H9 (cell line): ENCODE measurements at regions not wholly inside any gene's neighbourhood (a gene's known extent, or its start where the extent isn't known, plus 50 kb on each side); places are given as distances from the start of the nearest gene placed in this dataset.

Source experiments
- DNase-seq: peaks from one replicate; pipeline ENCODE4 v3.0.0-alpha.2; 2017
- H2AFZ ChIP-seq: one replicate; pipeline ENCODE4 v1.6.1; 2013; ENCODE audit warnings: mild to moderate bottlenecking, low read length, control low read depth, moderate library complexity
- H2AK5ac ChIP-seq: 2 replicates; pipeline ENCODE4 v1.6.1; 2013; ENCODE audit warnings: low read length, control low read depth, mixed read lengths; ENCODE audit not compliant: insufficient read length
- H2BK120ac ChIP-seq: one replicate; pipeline ENCODE4 v1.6.1; 2013; ENCODE audit warnings: low read depth, mild to moderate bottlenecking, low read length, control low read depth, inconsistent platforms; ENCODE audit not compliant: poor library complexity, severe bottlenecking
- H2BK12ac ChIP-seq: 2 replicates; pipeline ENCODE4 v1.6.1; 2013; ENCODE audit warnings: low read length, control low read depth, mixed read lengths, low read depth; ENCODE audit not compliant: insufficient read length
- H2BK15ac ChIP-seq: 2 replicates; pipeline ENCODE4 v1.6.1; 2013; ENCODE audit warnings: low read depth, low read length, control low read depth
- H2BK20ac ChIP-seq: one replicate; pipeline ENCODE4 v1.6.1; 2013; ENCODE audit warnings: low read depth, mild to moderate bottlenecking, low read length, control low read depth, inconsistent platforms; ENCODE audit not compliant: poor library complexity, severe bottlenecking
- H2BK5ac ChIP-seq: 2 replicates; pipeline ENCODE4 v1.6.1; 2013; ENCODE audit warnings: low read length, control low read depth, mixed read lengths; ENCODE audit not compliant: insufficient read length
- H3K14ac ChIP-seq: 2 replicates; pipeline ENCODE4 v1.6.1; 2013; ENCODE audit warnings: low read length, control low read depth; ENCODE audit not compliant: insufficient read depth
- H3K18ac ChIP-seq: 2 replicates; pipeline ENCODE4 v1.6.1; 2013; ENCODE audit warnings: low read depth, mild to moderate bottlenecking, mixed read lengths, low read length, control low read depth; ENCODE audit not compliant: insufficient read length
- H3K23ac ChIP-seq: 2 replicates; pipeline ENCODE4 v1.6.1; 2013; ENCODE audit warnings: low read length, control low read depth, mixed read lengths, low read depth; ENCODE audit not compliant: insufficient read length
- H3K23me2 ChIP-seq: 2 replicates; pipeline ENCODE4 v1.6.1; 2013; ENCODE audit warnings: low read depth, mild to moderate bottlenecking, mixed read lengths, low read length, control low read depth; ENCODE audit not compliant: insufficient read length, poor library complexity, severe bottlenecking
- H3K27ac ChIP-seq: 2 replicates; pipeline ENCODE4 v1.5.1; 2013; ENCODE audit warnings: low read length, control low read depth, mixed read lengths, low read depth; ENCODE audit not compliant: insufficient read length
- H3K27me3 ChIP-seq: 2 replicates; pipeline ENCODE4 v1.6.1; 2013; ENCODE audit warnings: low read length, control low read depth, inconsistent platforms; ENCODE audit not compliant: insufficient read depth
- H3K4ac ChIP-seq: 2 replicates; pipeline ENCODE4 v1.6.1; 2013; ENCODE audit warnings: low read depth, mild to moderate bottlenecking, control low read depth, inconsistent platforms, low read length, moderate library complexity
- H3K4me1 ChIP-seq: 2 replicates; pipeline ENCODE4 v1.6.1; 2013; ENCODE audit warnings: low read length, control low read depth, inconsistent platforms; ENCODE audit not compliant: insufficient read depth
- H3K4me2 ChIP-seq: 2 replicates; pipeline ENCODE4 v1.6.1; 2013; ENCODE audit warnings: low read length, control low read depth, mixed read lengths; ENCODE audit not compliant: insufficient read length, insufficient read depth
- H3K56ac ChIP-seq: 2 replicates; pipeline ENCODE4 v1.6.1; 2013; ENCODE audit warnings: low read depth, mild to moderate bottlenecking, mixed read lengths, low read length, control low read depth; ENCODE audit not compliant: insufficient read length
- H3K79me1 ChIP-seq: 2 replicates; pipeline ENCODE4 v1.6.1; 2013; ENCODE audit warnings: low read depth, mild to moderate bottlenecking, moderate library complexity, low read length, control low read depth, inconsistent platforms; ENCODE audit not compliant: insufficient read depth, poor library complexity, severe bottlenecking
- H3K79me2 ChIP-seq: 2 replicates; pipeline ENCODE4 v1.6.1; 2013; ENCODE audit warnings: low read length, control low read depth, inconsistent platforms; ENCODE audit not compliant: insufficient read depth
- H3K9ac ChIP-seq: 2 replicates; pipeline ENCODE4 v1.6.1; 2013; ENCODE audit warnings: low read length, control low read depth, mixed read lengths; ENCODE audit not compliant: insufficient read length; ENCODE audit errors: extremely low read depth
- H3K9me3 ChIP-seq: one replicate; pipeline ENCODE4 v1.6.1; 2013; ENCODE audit warnings: low read depth, low read length, inconsistent platforms; ENCODE audit not compliant: control insufficient read depth
- H3T11ph ChIP-seq: one replicate; pipeline ENCODE4 v1.6.1; 2013; ENCODE audit warnings: mild to moderate bottlenecking, low read length, control low read depth, inconsistent platforms
- H4K20me1 ChIP-seq: one replicate; pipeline ENCODE4 v1.6.1; 2013; ENCODE audit not compliant: control insufficient read depth, insufficient read length, insufficient read depth
- H4K5ac ChIP-seq: 2 replicates; pipeline ENCODE4 v1.6.1; 2013; ENCODE audit warnings: low read depth, mild to moderate bottlenecking, mixed read lengths, low read length, control low read depth; ENCODE audit not compliant: insufficient read length
- H4K8ac ChIP-seq: replicated peaks from 2 replicates; pipeline ENCODE4 v1.6.1; 2013; ENCODE audit warnings: low read length, control low read depth, mixed read lengths, low read depth; ENCODE audit not compliant: insufficient read length
- H4K91ac ChIP-seq: 2 replicates; pipeline ENCODE4 v1.6.1; 2013; ENCODE audit warnings: low read depth, mild to moderate bottlenecking, moderate library complexity, mixed read lengths, low read length, control low read depth; ENCODE audit not compliant: insufficient read length
- H3K27ac Mint-ChIP-seq, 3 experiments: 2 replicates in 2 of 3; 3 replicates in 1 of 3; pipeline ENCODE4 v1.8.0; 2020 to 2021; ENCODE audit warnings: mixed read lengths in 3 of 3, mild to moderate bottlenecking in 1 of 3, moderate library complexity in 1 of 3
- H3K27me3 Mint-ChIP-seq: 2 replicates; pipeline ENCODE4 v1.8.0; 2021; ENCODE audit warnings: low read depth, mild to moderate bottlenecking, moderate library complexity, mixed read lengths
- H3K36me3 Mint-ChIP-seq, 3 experiments: 2 replicates in 2 of 3; 3 replicates in 1 of 3; pipeline ENCODE4 v1.8.0; 2020 to 2021; ENCODE audit warnings: low read depth in 3 of 3, mixed read lengths in 3 of 3; ENCODE audit not compliant: insufficient read depth in 1 of 3
- H3K4me1 Mint-ChIP-seq, 2 experiments: 2 replicates each; pipeline ENCODE4 v1.8.0; 2020; ENCODE audit warnings: mixed read lengths in 2 of 2
- H3K4me3 Mint-ChIP-seq, 2 experiments: 2 replicates in 1 of 2; 3 replicates in 1 of 2; pipeline ENCODE4 v1.8.0; 2020 to 2021; ENCODE audit warnings: mild to moderate bottlenecking in 2 of 2, mixed read lengths in 2 of 2, moderate library complexity in 1 of 2
- H3K9me3 Mint-ChIP-seq, 2 experiments: 2 replicates in 1 of 2; 3 replicates in 1 of 2; pipeline ENCODE4 v1.8.0; 2020; ENCODE audit warnings: mild to moderate bottlenecking in 2 of 2, mixed read lengths in 2 of 2, moderate library complexity in 1 of 2
- CTCF ChIP-seq: fragments of 200-600 bp; sonication (generic); conservative IDR thresholded peaks from 3 replicates; pipeline ENCODE4 v1.8.0; 2021; ENCODE audit warnings: antibody characterized with exemption, mild to moderate bottlenecking
- WGBS: extraction: QIAGEN DNeasy Blood & Tissue Kit; methylation state at CpG from one replicate; pipeline ENCODE4 v1.1.7; 2013; ENCODE audit warnings: missing lambda C conversion rate, low lambda C conversion rate, mixed read lengths; ENCODE audit not compliant: insufficient read length; ENCODE audit errors: extremely low coverage; 5-methylcytosine and 5-hydroxymethylcytosine counted together

- Histone ChIP-seq H3K27me3 (no peaks in the 10 kb centered on the region), H3T11ph (no peak overlapping the region), H2AK5ac (no peak overlapping the region), H4K8ac (no peak overlapping the region), H3K9me3 (no peaks in the 10 kb centered on the region), H2BK15ac (no peak overlapping the region), H4K91ac (no peak overlapping the region), H2BK20ac (no peak overlapping the region), H4K20me1 (no peaks in the 10 kb centered on the region), H3K27ac (no peak overlapping the region), H2AFZ (no peak overlapping the region), H3K79me2 (no peaks in the 10 kb centered on the region), H2BK12ac (no peak overlapping the region), H3K4me2 (no peak overlapping the region), H3K18ac (no peak overlapping the region), H3K14ac (no peak overlapping the region), H3K79me1 (no peaks in the 10 kb centered on the region), H4K5ac (no peak overlapping the region), H2BK5ac (no peak overlapping the region), H3K23ac (no peak overlapping the region), H3K4ac (no peak overlapping the region), H3K23me2 (no peaks in the 10 kb centered on the region), H3K9ac (no peak overlapping the region), H3K56ac (no peak overlapping the region), H2BK120ac (no peak overlapping the region), H3K4me1 (no peaks in the 10 kb centered on the region)
- no CpG with 5 or more reads among the region's 10 CpGs for WGBS
- no peak for DNase-seq
- no peak for TF ChIP-seq CTCF
- no peaks in the 10 kb centered on the region for H3K9me3 Mint-ChIP-seq
- no peak overlapping the region for H3K27ac Mint-ChIP-seq
- no peaks in the 10 kb centered on the region; the same call in none of the 2 replicates for H3K27me3 Mint-ChIP-seq
- H3K4me3 Mint-ChIP-seq, result no peak overlapping the region
- H3K36me3 Mint-ChIP-seq, result no peaks in the 10 kb centered on the region
- H3K4me1 Mint-ChIP-seq, result peaks cover 5 to 16% of the 10 kb centered on the region in 2 experiments
Observed at GRCh38 chr17:77840513-77841165, 117.9 kb upstream of the TNRC6C start.
